H9 (cell line): ENCODE measurements at regions not wholly inside any gene's neighbourhood (a gene's known extent, or its start where the extent isn't known, plus 50 kb on each side); places are given as distances from the start of the nearest gene placed in this dataset.

Experiments
- DNase-seq: peaks from one replicate; pipeline ENCODE4 v3.0.0-alpha.2; 2017
- H2AFZ ChIP-seq: one replicate; pipeline ENCODE4 v1.6.1; 2013; ENCODE audit warnings: mild to moderate bottlenecking, low read length, control low read depth, moderate library complexity
- H2AK5ac ChIP-seq: 2 replicates; pipeline ENCODE4 v1.6.1; 2013; ENCODE audit warnings: low read length, control low read depth, mixed read lengths; ENCODE audit not compliant: insufficient read length
- H2BK120ac ChIP-seq: one replicate; pipeline ENCODE4 v1.6.1; 2013; ENCODE audit warnings: low read depth, mild to moderate bottlenecking, low read length, control low read depth, inconsistent platforms; ENCODE audit not compliant: poor library complexity, severe bottlenecking
- H2BK12ac ChIP-seq: 2 replicates; pipeline ENCODE4 v1.6.1; 2013; ENCODE audit warnings: low read length, control low read depth, mixed read lengths, low read depth; ENCODE audit not compliant: insufficient read length
- H2BK15ac ChIP-seq: 2 replicates; pipeline ENCODE4 v1.6.1; 2013; ENCODE audit warnings: low read depth, low read length, control low read depth
- H2BK20ac ChIP-seq: one replicate; pipeline ENCODE4 v1.6.1; 2013; ENCODE audit warnings: low read depth, mild to moderate bottlenecking, low read length, control low read depth, inconsistent platforms; ENCODE audit not compliant: poor library complexity, severe bottlenecking
- H2BK5ac ChIP-seq: 2 replicates; pipeline ENCODE4 v1.6.1; 2013; ENCODE audit warnings: low read length, control low read depth, mixed read lengths; ENCODE audit not compliant: insufficient read length
- H3K14ac ChIP-seq: 2 replicates; pipeline ENCODE4 v1.6.1; 2013; ENCODE audit warnings: low read length, control low read depth; ENCODE audit not compliant: insufficient read depth
- H3K18ac ChIP-seq: 2 replicates; pipeline ENCODE4 v1.6.1; 2013; ENCODE audit warnings: low read depth, mild to moderate bottlenecking, mixed read lengths, low read length, control low read depth; ENCODE audit not compliant: insufficient read length
- H3K23ac ChIP-seq: 2 replicates; pipeline ENCODE4 v1.6.1; 2013; ENCODE audit warnings: low read length, control low read depth, mixed read lengths, low read depth; ENCODE audit not compliant: insufficient read length
- H3K23me2 ChIP-seq: 2 replicates; pipeline ENCODE4 v1.6.1; 2013; ENCODE audit warnings: low read depth, mild to moderate bottlenecking, mixed read lengths, low read length, control low read depth; ENCODE audit not compliant: insufficient read length, poor library complexity, severe bottlenecking
- H3K27ac ChIP-seq: 2 replicates; pipeline ENCODE4 v1.5.1; 2013; ENCODE audit warnings: low read length, control low read depth, mixed read lengths, low read depth; ENCODE audit not compliant: insufficient read length
- H3K27me3 ChIP-seq: 2 replicates; pipeline ENCODE4 v1.6.1; 2013; ENCODE audit warnings: low read length, control low read depth, inconsistent platforms; ENCODE audit not compliant: insufficient read depth
- H3K4ac ChIP-seq: 2 replicates; pipeline ENCODE4 v1.6.1; 2013; ENCODE audit warnings: low read depth, mild to moderate bottlenecking, control low read depth, inconsistent platforms, low read length, moderate library complexity
- H3K4me1 ChIP-seq: 2 replicates; pipeline ENCODE4 v1.6.1; 2013; ENCODE audit warnings: low read length, control low read depth, inconsistent platforms; ENCODE audit not compliant: insufficient read depth
- H3K4me2 ChIP-seq: 2 replicates; pipeline ENCODE4 v1.6.1; 2013; ENCODE audit warnings: low read length, control low read depth, mixed read lengths; ENCODE audit not compliant: insufficient read length, insufficient read depth
- H3K56ac ChIP-seq: 2 replicates; pipeline ENCODE4 v1.6.1; 2013; ENCODE audit warnings: low read depth, mild to moderate bottlenecking, mixed read lengths, low read length, control low read depth; ENCODE audit not compliant: insufficient read length
- H3K79me1 ChIP-seq: 2 replicates; pipeline ENCODE4 v1.6.1; 2013; ENCODE audit warnings: low read depth, mild to moderate bottlenecking, moderate library complexity, low read length, control low read depth, inconsistent platforms; ENCODE audit not compliant: insufficient read depth, poor library complexity, severe bottlenecking
- H3K79me2 ChIP-seq: 2 replicates; pipeline ENCODE4 v1.6.1; 2013; ENCODE audit warnings: low read length, control low read depth, inconsistent platforms; ENCODE audit not compliant: insufficient read depth
- H3K9ac ChIP-seq: 2 replicates; pipeline ENCODE4 v1.6.1; 2013; ENCODE audit warnings: low read length, control low read depth, mixed read lengths; ENCODE audit not compliant: insufficient read length; ENCODE audit errors: extremely low read depth
- H3K9me3 ChIP-seq: one replicate; pipeline ENCODE4 v1.6.1; 2013; ENCODE audit warnings: low read depth, low read length, inconsistent platforms; ENCODE audit not compliant: control insufficient read depth
- H3T11ph ChIP-seq: one replicate; pipeline ENCODE4 v1.6.1; 2013; ENCODE audit warnings: mild to moderate bottlenecking, low read length, control low read depth, inconsistent platforms
- H4K20me1 ChIP-seq: one replicate; pipeline ENCODE4 v1.6.1; 2013; ENCODE audit not compliant: control insufficient read depth, insufficient read length, insufficient read depth
- H4K5ac ChIP-seq: 2 replicates; pipeline ENCODE4 v1.6.1; 2013; ENCODE audit warnings: low read depth, mild to moderate bottlenecking, mixed read lengths, low read length, control low read depth; ENCODE audit not compliant: insufficient read length
- H4K8ac ChIP-seq: replicated peaks from 2 replicates; pipeline ENCODE4 v1.6.1; 2013; ENCODE audit warnings: low read length, control low read depth, mixed read lengths, low read depth; ENCODE audit not compliant: insufficient read length
- H4K91ac ChIP-seq: 2 replicates; pipeline ENCODE4 v1.6.1; 2013; ENCODE audit warnings: low read depth, mild to moderate bottlenecking, moderate library complexity, mixed read lengths, low read length, control low read depth; ENCODE audit not compliant: insufficient read length
- H3K27ac Mint-ChIP-seq, 3 experiments: 2 replicates in 2 of 3; 3 replicates in 1 of 3; pipeline ENCODE4 v1.8.0; 2020 to 2021; ENCODE audit warnings: mixed read lengths in 3 of 3, mild to moderate bottlenecking in 1 of 3, moderate library complexity in 1 of 3
- H3K27me3 Mint-ChIP-seq: 2 replicates; pipeline ENCODE4 v1.8.0; 2021; ENCODE audit warnings: low read depth, mild to moderate bottlenecking, moderate library complexity, mixed read lengths
- H3K36me3 Mint-ChIP-seq, 3 experiments: 2 replicates in 2 of 3; 3 replicates in 1 of 3; pipeline ENCODE4 v1.8.0; 2020 to 2021; ENCODE audit warnings: low read depth in 3 of 3, mixed read lengths in 3 of 3; ENCODE audit not compliant: insufficient read depth in 1 of 3
- H3K4me1 Mint-ChIP-seq, 2 experiments: 2 replicates each; pipeline ENCODE4 v1.8.0; 2020; ENCODE audit warnings: mixed read lengths in 2 of 2
- H3K4me3 Mint-ChIP-seq, 2 experiments: 2 replicates in 1 of 2; 3 replicates in 1 of 2; pipeline ENCODE4 v1.8.0; 2020 to 2021; ENCODE audit warnings: mild to moderate bottlenecking in 2 of 2, mixed read lengths in 2 of 2, moderate library complexity in 1 of 2
- H3K9me3 Mint-ChIP-seq, 2 experiments: 2 replicates in 1 of 2; 3 replicates in 1 of 2; pipeline ENCODE4 v1.8.0; 2020; ENCODE audit warnings: mild to moderate bottlenecking in 2 of 2, mixed read lengths in 2 of 2, moderate library complexity in 1 of 2
- WGBS: extraction: QIAGEN DNeasy Blood & Tissue Kit; methylation state at CpG from one replicate; pipeline ENCODE4 v1.1.7; 2013; ENCODE audit warnings: missing lambda C conversion rate, low lambda C conversion rate, mixed read lengths; ENCODE audit not compliant: insufficient read length; ENCODE audit errors: extremely low coverage; 5-methylcytosine and 5-hydroxymethylcytosine counted together
- TF ChIP-seq, protein P1 (sequence below): fragments of 200-600 bp; sonication (generic); conservative IDR thresholded peaks from 3 replicates; pipeline ENCODE4 v1.8.0; 2021; ENCODE audit warnings: antibody characterized with exemption, mild to moderate bottlenecking

DNA sequence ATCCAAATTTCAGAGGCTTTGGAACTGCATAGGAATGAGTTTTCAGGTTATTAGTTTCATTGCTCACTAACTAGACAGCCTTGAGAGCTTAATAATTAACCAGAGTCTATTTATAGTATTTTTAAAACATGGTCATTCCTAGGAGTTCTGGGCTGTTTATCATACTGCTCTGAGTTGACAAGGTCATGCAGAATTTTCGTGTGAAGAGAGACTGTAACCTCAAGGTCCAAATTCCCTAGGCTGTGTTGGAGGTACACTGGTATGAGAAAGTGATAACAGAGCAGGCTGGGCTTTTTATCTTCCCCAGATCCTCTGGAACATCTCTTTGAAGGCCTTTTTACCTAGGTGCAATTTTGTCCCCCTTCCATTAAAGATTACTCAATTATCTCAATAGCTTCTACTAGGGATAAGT is 736.3 kb downstream of the LTN1 start:
- Histone ChIP-seq H3K9me3 (no peaks in the 10 kb centered on the region), H2BK20ac (no peak overlapping the region), H2BK12ac (no peak overlapping the region), H2BK5ac (no peak overlapping the region), H2AK5ac (no peak overlapping the region), H2AFZ (no peak overlapping the region), H2BK15ac (no peak overlapping the region), H4K5ac (no peak overlapping the region), H3K4ac (no peak overlapping the region), H3K18ac (no peak overlapping the region), H4K20me1 (no peaks in the 10 kb centered on the region), H3K4me1 (no peaks in the 10 kb centered on the region), H3K56ac (no peak overlapping the region), H4K91ac (no peak overlapping the region), H3K4me2 (no peak overlapping the region), H4K8ac (no peak overlapping the region), H3K79me2 (no peaks in the 10 kb centered on the region), H3K79me1 (no peaks in the 10 kb centered on the region), H3K9ac (no peak overlapping the region), H3K23me2 (no peaks in the 10 kb centered on the region), H3K23ac (no peak overlapping the region), H3T11ph (no peak overlapping the region), H2BK120ac (no peak overlapping the region), H3K14ac (no peak overlapping the region), H3K27me3 (no peaks in the 10 kb centered on the region), H3K27ac (no peak overlapping the region)
- H3K27ac Mint-ChIP-seq: no peak overlapping the region
- peaks cover 4 to 5% of the 10 kb centered on the region in 2 experiments for H3K4me1 Mint-ChIP-seq
- DNase-seq: no peak
- H3K4me3 Mint-ChIP-seq: no peak overlapping the region
- no peaks in the 10 kb centered on the region for H3K27me3 Mint-ChIP-seq
- TF ChIP-seq, protein P1, sequence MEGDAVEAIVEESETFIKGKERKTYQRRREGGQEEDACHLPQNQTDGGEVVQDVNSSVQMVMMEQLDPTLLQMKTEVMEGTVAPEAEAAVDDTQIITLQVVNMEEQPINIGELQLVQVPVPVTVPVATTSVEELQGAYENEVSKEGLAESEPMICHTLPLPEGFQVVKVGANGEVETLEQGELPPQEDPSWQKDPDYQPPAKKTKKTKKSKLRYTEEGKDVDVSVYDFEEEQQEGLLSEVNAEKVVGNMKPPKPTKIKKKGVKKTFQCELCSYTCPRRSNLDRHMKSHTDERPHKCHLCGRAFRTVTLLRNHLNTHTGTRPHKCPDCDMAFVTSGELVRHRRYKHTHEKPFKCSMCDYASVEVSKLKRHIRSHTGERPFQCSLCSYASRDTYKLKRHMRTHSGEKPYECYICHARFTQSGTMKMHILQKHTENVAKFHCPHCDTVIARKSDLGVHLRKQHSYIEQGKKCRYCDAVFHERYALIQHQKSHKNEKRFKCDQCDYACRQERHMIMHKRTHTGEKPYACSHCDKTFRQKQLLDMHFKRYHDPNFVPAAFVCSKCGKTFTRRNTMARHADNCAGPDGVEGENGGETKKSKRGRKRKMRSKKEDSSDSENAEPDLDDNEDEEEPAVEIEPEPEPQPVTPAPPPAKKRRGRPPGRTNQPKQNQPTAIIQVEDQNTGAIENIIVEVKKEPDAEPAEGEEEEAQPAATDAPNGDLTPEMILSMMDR: no peak
- H3K36me3 Mint-ChIP-seq: no peaks in the 10 kb centered on the region
- peaks cover 0 to 2% of the 10 kb centered on the region in 2 experiments; a peak in 1 of 5 replicates for H3K9me3 Mint-ChIP-seq
- no CpG with 5 or more reads among the region's 1 CpG for WGBS
